GM21737 (cell line): ENCODE measurements at regions not wholly inside any gene's neighbourhood (a gene's known extent, or its start where the extent isn't known, plus 50 kb on each side); places are given as distances from the start of the nearest gene placed in this dataset.
A peak's percentile ranks its signal among the peaks of the same experiment; 100 is the strongest.
"Not testable (repeated sequence)": the region's sequence is repeated elsewhere in the genome, so short reads cannot be mapped to it uniquely, and the experiment has no call there.

Experiments
- ATAC-seq: cut with Tn5 transposase; IDR thresholded peaks from one replicate; pipeline ENCODE4 v1.9.1; 2021; ENCODE audit warnings: mild to moderate bottlenecking, moderate library complexity; ENCODE audit not compliant: unreplicated experiment

GRCh38 chr4:162498168-162498567 lies 334.4 kb upstream of the FSTL5 start:
- no peak for ATAC-seq

GRCh38 chr4:162497564-162498167 lies 333.9 kb upstream of the FSTL5 start:
- peak; percentile 79 for ATAC-seq

GRCh38 chr4:162494935-162495334 lies 331.1 kb upstream of the FSTL5 start:
- ATAC-seq = no peak

- no peak for ATAC-seq
These were observed 321.7 kb upstream of the FSTL5 start for GRCh38 chr4:162485486-162485885.

- no peak for ATAC-seq
These were observed 311.4 kb upstream of the FSTL5 start for GRCh38 chr4:162475246-162475645.

- ATAC-seq = no peak
These were observed 306.2 kb upstream of the FSTL5 start for GRCh38 chr4:162469977-162470376.

- ATAC-seq = not testable (repeated sequence)
These were observed 301.6 kb upstream of the FSTL5 start for GRCh38 chr4:162465356-162465755.

- no peak for ATAC-seq
These were observed 298.2 kb upstream of the FSTL5 start for GRCh38 chr4:162461952-162462351.

- no peak for ATAC-seq
These were observed 294.3 kb upstream of the FSTL5 start for GRCh38 chr4:162458051-162458450.

GRCh38 chr4:162457071-162457865 lies 293.5 kb upstream of the FSTL5 start:
- no peak for ATAC-seq

- no peak for ATAC-seq
These were observed 292.3 kb upstream of the FSTL5 start for GRCh38 chr4:162456106-162456505.

- ATAC-seq = no peak
These were observed 286.8 kb upstream of the FSTL5 start for GRCh38 chr4:162450531-162451035.

GRCh38 chr4:162443510-162443909 lies 279.7 kb upstream of the FSTL5 start:
- no peak for ATAC-seq

GRCh38 chr4:162442128-162442527 lies 278.3 kb upstream of the FSTL5 start:
- ATAC-seq = no peak

- no peak for ATAC-seq
These were observed 258.5 kb upstream of the FSTL5 start for GRCh38 chr4:162422312-162422711.

- no peak for ATAC-seq
These were observed 247.1 kb upstream of the FSTL5 start for GRCh38 chr4:162410854-162411253.

- no peak for ATAC-seq
These were observed 245.2 kb upstream of the FSTL5 start for GRCh38 chr4:162409048-162409447.

GRCh38 chr4:162408309-162408708 lies 244.5 kb upstream of the FSTL5 start:
- no peak for ATAC-seq

GRCh38 chr4:162406637-162407365 lies 243.0 kb upstream of the FSTL5 start:
- no peak for ATAC-seq

- ATAC-seq = no peak
These were observed 240.1 kb upstream of the FSTL5 start for GRCh38 chr4:162403932-162404331.

GRCh38 chr4:162403419-162403818 lies 239.6 kb upstream of the FSTL5 start:
- ATAC-seq = no peak

GRCh38 chr4:162401021-162401420 lies 237.2 kb upstream of the FSTL5 start:
- ATAC-seq = no peak
